ENCODE measurements at regions not wholly inside any gene's neighbourhood (a gene's known extent, or its start where the extent isn't known, plus 50 kb on each side); places are given as distances from the start of the nearest gene placed in this dataset.

- H3K4me2 ChIP-seq (ENCODE audit: insufficient read depth, low read length), result no peak overlapping the region
- POLR2A ChIA-PET, result no interaction called here
- TF ChIP-seq CREB3L1 (IDR thresholded peaks at IDR 0.05; ENCODE audit: borderline replicate concordance, low read depth) (no peak), PPARD (CRISPR knock-in tag; IDR thresholded peaks at IDR 0.05) (no peak), ZNF551 (CRISPR knock-in tag; IDR thresholded peaks at IDR 0.05) (no peak), FOXK1 (CRISPR knock-in tag; IDR thresholded peaks at IDR 0.05; ENCODE audit: borderline replicate concordance) (no peak), SFPQ (IDR thresholded peaks at IDR 0.05; ENCODE audit: low read depth, low read length) (no peak)
- CTCF ChIA-PET (ENCODE audit: low intra/inter-chr PET ratio), result no interaction called here
- no peak overlapping the region for H3K9ac ChIP-seq (ENCODE audit: insufficient read depth in 1 of 2, low read depth in 2 of 2, low read length in 2 of 2)
- no peaks in the 10 kb centered on the region for H3K27me3 ChIP-seq (ENCODE audit: control insufficient read depth in 2 of 2, insufficient read depth in 2 of 2, low read length in 2 of 2)
- FAIRE-seq, result no peak
- BruUV-seq (replicated peaks), result no TSS peak
- no peaks in the 10 kb centered on the region for H3K36me3 ChIP-seq (ENCODE audit: control insufficient read depth, insufficient read depth, low read length)
- no peaks in the 10 kb centered on the region for H4K20me1 ChIP-seq (replicated peaks; ENCODE audit: control insufficient read depth, insufficient read depth, low read length)
- no peak for DNase-seq (ENCODE audit: extremely low read depth in 1 of 4, low spot score in 3 of 4)
- WGBS (ENCODE audit: insufficient coverage, low coverage, missing lambda C conversion rate), result 0% methylated on average over 2 of the region's 2 CpGs
- H3K79me2 ChIP-seq (ENCODE audit: control insufficient read depth, insufficient read depth, low read length), result no peaks in the 10 kb centered on the region
- H3K4me3 ChIP-seq, result no peak overlapping the region
- intact Hi-C loops (cut with micrococcal nuclease), result no loop called here
- no peaks in the 10 kb centered on the region for H3K9me1 ChIP-seq (ENCODE audit: control insufficient read depth, insufficient read depth, low read length)
- no peak overlapping the region for H3K27ac ChIP-seq (ENCODE audit: extremely low read depth, low read depth, low read length)
- ATAC-seq, result no peak
- no peak overlapping the region for H2AFZ ChIP-seq (ENCODE audit: low read depth, low read length)
- H3K9me3 ChIP-seq (replicated peaks; ENCODE audit: control insufficient read depth, insufficient read depth, low read depth, low read length), result no peaks in the 10 kb centered on the region
- no peaks in the 10 kb centered on the region; a peak in 1 of 5 replicates for H3K4me1 ChIP-seq (replicated peaks in 1 of 2; ENCODE audit: control insufficient read depth in 2 of 2, insufficient read depth in 2 of 2, low read length in 2 of 2)
- in situ Hi-C loops (cut with MboI), result no loop called here
Measured at GRCh38 chr1:218980881-218981280, 192.8 kb upstream of the LYPLAL1 start.
